Activated CD8-positive, alpha-beta memory T cell treated with anti-CD3 and anti-CD28 coated beads, Interleukin-2, amount 50 U/mL, for 48 hours (primary cell): ENCODE measurements at regions not wholly inside any gene's neighbourhood (a gene's known extent, or its start where the extent isn't known, plus 50 kb on each side); places are given as distances from the start of the nearest gene placed in this dataset.
"Not testable (repeated sequence)": the region's sequence is repeated elsewhere in the genome, so short reads cannot be mapped to it uniquely, and the experiment has no call there.

Experiments used
- DNase-seq: peaks from one replicate; pipeline ENCODE4 v3.0.0-alpha.2; 2020

- DNase-seq = not testable (repeated sequence)
Measured at GRCh38 chr18:56438480-56438879, 199.9 kb downstream of the TXNL1 start.

DNA sequence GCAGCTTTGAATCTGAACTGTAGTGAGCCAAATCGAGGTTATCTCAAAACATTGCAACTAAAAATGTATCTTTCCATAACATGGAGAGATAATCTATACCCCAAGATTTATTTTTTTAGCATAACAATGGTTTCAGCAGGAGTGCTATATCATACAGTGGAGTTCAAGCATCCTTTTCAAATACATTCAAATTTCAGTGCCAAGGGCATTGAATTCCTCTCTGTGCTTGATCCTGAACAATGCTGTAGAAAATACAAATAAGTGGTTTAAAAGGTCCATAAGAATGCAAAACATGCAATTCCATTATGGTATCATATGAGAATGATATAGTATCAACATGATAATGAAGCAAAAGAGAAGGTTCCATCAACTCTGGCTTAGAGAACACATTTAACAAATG lies 201.7 kb downstream of the TXNL1 start:
- DNase-seq = no peak

DNA sequence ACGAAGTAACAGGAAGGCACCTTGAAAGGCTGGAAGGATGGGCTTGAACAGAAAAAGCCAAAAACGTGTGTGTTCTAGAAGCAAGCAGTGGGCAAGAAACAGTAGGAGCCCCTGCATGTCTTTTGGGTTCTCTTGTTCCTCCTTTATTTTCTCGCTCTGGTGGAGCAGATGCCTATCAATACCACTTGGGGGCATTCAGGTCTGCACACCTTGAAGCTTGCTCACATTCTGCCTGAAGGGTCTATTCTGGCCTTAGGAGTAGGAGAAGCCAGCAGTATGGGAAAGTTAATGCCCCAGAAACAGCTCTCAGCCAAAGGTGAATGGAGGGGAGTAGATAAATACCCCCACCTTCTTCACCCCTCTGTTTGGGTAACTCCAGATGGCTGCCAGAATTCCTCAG lies 204.5 kb downstream of the TXNL1 start:
- no peak for DNase-seq

- DNase-seq = no peak
Measured at GRCh38 chr18:56431551-56431950, 206.8 kb downstream of the TXNL1 start.

- DNase-seq = no peak
Measured at GRCh38 chr18:56423626-56424025, 214.8 kb downstream of the TXNL1 start.

DNA sequence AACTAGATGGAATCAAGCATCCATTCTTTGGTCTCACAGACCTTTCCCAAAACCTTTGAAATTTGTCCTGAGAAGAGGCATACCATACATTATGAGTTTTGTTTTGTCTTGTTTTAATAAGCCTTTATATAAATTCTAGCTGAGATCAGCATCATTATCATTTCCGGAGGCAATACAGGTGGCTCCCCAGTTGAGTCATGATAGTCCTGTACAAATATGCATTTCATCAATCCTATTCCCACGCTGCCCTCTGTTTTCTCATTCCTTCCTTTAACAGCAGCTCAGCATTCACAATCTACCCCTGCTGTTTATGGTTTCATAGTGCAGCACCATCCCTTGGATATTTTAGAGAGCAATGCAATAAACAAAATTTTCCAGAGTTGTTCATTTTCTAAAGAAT lies 216.7 kb downstream of the TXNL1 start:
- DNase-seq = no peak

GRCh38 chr18:56420868-56421267 lies 217.5 kb downstream of the TXNL1 start:
- not testable (repeated sequence) for DNase-seq

- no peak for DNase-seq
Measured at GRCh38 chr18:56414357-56414756, 224.0 kb downstream of the TXNL1 start.

- no peak for DNase-seq
Measured at GRCh38 chr18:56413862-56414261, 224.5 kb downstream of the TXNL1 start.

- no peak for DNase-seq
Measured at GRCh38 chr18:56412951-56413350, 225.4 kb downstream of the TXNL1 start.

DNA sequence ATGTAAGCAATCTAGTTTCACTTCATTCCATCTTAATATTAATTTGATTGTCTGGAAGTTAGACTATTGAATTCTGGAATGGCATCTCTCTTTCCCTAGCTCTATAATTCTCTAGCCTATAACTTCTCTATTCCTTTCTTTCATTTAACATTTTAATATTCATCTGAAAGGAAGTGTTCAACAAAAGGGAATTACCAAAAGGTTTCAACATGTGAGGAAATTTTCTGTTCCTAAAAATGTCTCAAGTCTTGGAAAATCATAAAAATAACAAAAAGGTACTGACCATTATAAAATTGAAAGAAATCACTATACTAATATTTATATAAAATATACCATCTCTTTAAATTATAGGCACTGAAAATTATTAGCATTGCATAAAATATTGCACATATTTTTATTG lies 228.7 kb downstream of the TXNL1 start:
- no peak for DNase-seq

- no peak for DNase-seq
Measured at GRCh38 chr18:56407646-56408180, 230.7 kb downstream of the TXNL1 start.

DNA sequence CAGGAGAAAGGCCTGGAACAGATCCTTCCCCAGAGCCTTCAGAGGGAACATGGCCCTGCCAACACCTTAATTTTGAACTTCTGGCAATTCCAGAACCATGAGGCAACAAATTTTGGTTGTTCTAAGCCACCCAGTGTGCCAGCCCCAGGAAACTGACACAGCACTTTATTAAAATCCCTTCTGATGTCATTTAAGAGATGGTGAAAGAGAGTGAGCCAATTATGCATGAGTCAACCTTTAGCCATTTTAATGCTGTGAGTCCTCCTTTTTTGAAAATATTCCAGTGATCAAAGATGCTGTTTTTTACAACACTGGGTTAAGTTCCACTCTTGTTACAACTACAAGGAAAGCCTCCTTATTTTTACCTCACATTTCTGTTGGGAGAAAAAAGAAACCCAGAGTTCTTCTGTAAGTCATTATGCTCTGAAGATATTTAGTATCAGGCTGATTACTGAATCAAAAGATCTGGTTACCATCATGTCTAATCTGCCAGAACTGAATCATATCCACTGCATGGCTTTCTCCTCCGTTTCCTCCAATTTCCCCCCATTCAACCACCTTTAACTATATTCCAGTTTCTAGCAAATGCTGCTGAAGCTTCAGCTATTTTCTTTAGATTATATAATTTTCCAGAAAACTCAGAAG lies 235.4 kb downstream of the TXNL1 start:
- no peak for DNase-seq

GRCh38 chr18:56393870-56394269 lies 244.5 kb downstream of the TXNL1 start:
- no peak for DNase-seq

DNA sequence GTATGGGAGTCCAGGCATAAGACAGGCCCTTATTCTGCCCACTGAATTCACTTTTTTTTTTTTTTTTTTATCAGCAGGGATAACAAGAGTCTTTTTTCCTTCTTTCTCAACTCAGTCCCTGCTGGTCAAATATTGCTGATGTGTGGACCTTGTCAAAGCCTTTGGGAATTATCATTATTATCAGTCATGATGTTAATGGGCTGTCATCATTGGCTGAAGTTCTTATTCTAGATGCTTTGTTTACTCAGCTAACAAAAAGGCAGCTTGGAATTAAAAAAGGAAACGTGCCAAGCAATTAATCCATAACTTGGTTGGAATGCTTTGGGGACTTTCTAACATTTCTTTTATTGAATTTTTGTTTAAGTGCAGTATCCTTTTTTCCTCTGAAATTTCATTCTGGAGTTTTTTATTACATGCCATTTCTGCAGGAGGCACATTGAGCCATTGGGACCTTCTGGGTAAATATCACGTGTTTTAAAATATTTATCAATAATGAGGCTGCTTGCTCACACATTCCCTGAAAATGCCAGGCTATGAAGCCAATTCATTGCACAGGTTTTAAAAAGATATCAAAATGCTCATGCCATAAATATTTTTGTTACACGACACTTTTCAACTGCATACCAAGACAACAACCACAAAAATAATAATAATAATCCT lies 246.3 kb downstream of the TXNL1 start:
- no peak for DNase-seq

DNA sequence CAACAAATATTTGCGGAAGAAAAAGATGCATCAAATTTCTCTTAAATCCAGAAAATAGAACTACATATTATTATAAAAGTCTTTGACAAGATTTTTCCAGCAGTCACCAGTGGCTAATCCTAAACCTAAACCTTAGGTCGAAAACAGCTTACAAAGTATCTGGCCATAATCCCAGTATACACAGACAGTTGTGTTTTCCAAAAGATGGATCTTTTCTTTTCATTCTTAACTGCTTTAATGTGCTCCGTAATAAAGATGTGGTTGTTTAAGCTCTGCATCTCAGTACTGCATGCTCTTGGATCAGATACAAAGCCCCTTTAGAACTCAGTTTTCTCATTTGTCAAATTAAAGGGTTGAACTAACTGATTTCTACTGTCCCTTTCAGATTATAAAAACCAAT lies 247.8 kb downstream of the TXNL1 start:
- no peak for DNase-seq

GRCh38 chr18:56389190-56389589 lies 249.2 kb downstream of the TXNL1 start:
- DNase-seq = no peak

- DNase-seq = no peak
Measured at GRCh38 chr18:56388571-56388970, 249.8 kb downstream of the TXNL1 start.

DNA sequence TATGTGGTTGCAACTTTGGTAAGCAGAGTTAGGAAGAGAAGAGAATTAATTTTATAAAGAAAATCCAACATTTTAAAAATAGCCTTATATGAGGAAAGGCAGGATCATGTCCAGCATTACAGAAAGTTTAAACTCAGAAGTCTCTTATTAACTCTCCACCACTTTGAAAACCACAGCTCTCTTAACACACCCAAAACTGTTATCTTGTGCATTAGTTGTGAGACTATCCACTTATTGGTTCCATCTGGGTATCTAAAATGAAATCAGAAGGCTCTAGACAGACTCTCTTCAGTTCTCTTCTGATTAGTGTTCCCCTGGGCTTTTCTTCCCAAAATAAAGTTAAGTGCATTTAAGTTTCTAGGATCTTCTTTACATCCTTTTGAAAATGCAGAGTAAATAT lies 251.5 kb downstream of the TXNL1 start:
- no peak for DNase-seq

DNA sequence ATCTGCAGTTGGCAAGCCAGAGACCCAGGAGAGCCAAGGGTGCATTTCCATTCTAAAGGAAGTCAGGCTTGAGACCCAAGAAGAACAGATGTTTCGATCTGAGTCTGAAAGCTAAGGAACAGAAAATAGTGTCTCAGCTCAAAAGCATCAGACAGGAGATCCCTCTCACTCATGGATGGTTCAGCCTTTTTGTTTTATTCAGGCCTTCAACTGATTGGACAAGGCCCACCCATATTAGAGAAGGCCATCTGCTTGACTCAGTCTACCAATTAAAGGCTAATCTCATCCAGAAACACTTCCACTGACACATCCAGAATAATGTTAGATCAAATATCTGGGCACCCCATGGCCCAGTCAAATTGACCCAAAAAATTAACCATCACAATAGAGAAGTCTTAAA lies 255.0 kb downstream of the TXNL1 start:
- no peak for DNase-seq

DNA sequence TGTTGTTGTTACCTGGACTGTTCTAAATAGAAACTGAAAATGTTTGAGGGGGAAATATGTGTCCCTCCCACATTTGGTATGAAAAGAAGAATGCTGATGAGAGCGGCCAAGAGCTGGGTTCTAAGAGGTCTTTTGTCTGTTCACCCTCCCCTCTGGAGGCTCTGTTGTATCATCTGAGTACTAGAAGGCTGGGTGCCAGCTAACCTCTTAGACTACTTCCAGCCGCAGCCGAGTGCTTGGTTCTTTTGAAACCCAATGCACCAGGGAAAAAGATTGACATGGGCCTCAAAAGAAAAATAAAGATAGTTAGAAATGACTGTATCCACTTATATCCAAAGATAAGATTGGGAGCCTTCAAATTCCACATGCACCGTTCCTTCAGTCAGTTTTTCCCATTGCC lies 255.9 kb downstream of the TXNL1 start:
- no peak for DNase-seq

- DNase-seq = no peak
Measured at GRCh38 chr18:56381196-56381595, 257.2 kb downstream of the TXNL1 start.

DNA sequence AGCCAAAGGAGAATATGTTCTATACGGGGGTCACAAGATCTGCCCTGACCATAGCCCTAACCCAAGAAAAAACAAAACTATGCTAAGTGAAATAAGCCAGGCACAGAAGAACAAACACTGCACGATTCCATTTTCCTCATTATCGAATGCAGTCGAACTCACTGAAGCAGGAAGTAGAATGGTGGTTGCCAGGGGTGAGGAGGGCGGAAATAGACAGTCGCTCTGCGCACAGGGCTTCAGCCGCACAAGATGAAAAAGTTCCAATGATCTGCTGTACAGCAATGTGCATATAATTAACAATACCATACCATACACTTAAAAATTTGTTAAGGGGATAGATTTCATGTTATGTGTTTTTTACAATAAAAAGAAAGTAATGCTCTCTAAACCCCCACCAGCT lies 257.7 kb downstream of the TXNL1 start:
- no peak for DNase-seq

- DNase-seq = no peak
Measured at GRCh38 chr18:56379256-56379655, 259.1 kb downstream of the TXNL1 start.

- DNase-seq = no peak
Measured at GRCh38 chr18:56377231-56377630, 261.2 kb downstream of the TXNL1 start.
